ENCODE measurements at regions not wholly inside any gene's neighbourhood (a gene's known extent, or its start where the extent isn't known, plus 50 kb on each side); places are given as distances from the start of the nearest gene placed in this dataset.

GRCh38 chr19:28045621-28046020 lies 1167.3 kb downstream of the UQCRFS1 start:
- DNase-seq: no peak

GRCh38 chr19:28044477-28044876 lies 1168.5 kb downstream of the UQCRFS1 start:
- no peak for DNase-seq

GRCh38 chr19:28042516-28042915 lies 1170.4 kb downstream of the UQCRFS1 start:
- DNase-seq: no peak

GRCh38 chr19:28039677-28040381 lies 1173.1 kb downstream of the UQCRFS1 start:
- peak; percentile 59 for DNase-seq

- no peak for DNase-seq
These were observed 1175.8 kb downstream of the UQCRFS1 start for GRCh38 chr19:28037186-28037585.

- DNase-seq: no peak
These were observed 1176.5 kb downstream of the UQCRFS1 start for GRCh38 chr19:28036486-28036885.

GRCh38 chr19:28034936-28035335 lies 1178.0 kb downstream of the UQCRFS1 start:
- DNase-seq: no peak

- no peak for DNase-seq
These were observed 1184.0 kb downstream of the UQCRFS1 start for GRCh38 chr19:28028881-28029444.

- DNase-seq: no peak
These were observed 1185.8 kb downstream of the UQCRFS1 start for GRCh38 chr19:28027116-28027515.

GRCh38 chr19:28026636-28027035 lies 1186.3 kb downstream of the UQCRFS1 start:
- DNase-seq: no peak

- DNase-seq: no peak
These were observed 1188.0 kb downstream of the UQCRFS1 start for GRCh38 chr19:28024920-28025319.

GRCh38 chr19:28023064-28023463 lies 1189.9 kb downstream of the UQCRFS1 start:
- peak; percentile 10 for DNase-seq

GRCh38 chr19:28022506-28022905 lies 1190.4 kb downstream of the UQCRFS1 start:
- no peak for DNase-seq

GRCh38 chr19:28021259-28022185 lies 1191.4 kb downstream of the UQCRFS1 start:
- no peak for DNase-seq

GRCh38 chr19:28020619-28021258 lies 1192.2 kb downstream of the UQCRFS1 start:
- no peak for DNase-seq

GRCh38 chr19:28019901-28020300 lies 1193.0 kb downstream of the UQCRFS1 start:
- DNase-seq: no peak

- no peak for DNase-seq
These were observed 1193.6 kb downstream of the UQCRFS1 start for GRCh38 chr19:28019371-28019770.

- no peak for DNase-seq
These were observed 1194.5 kb downstream of the UQCRFS1 start for GRCh38 chr19:28018499-28018898.

- DNase-seq: no peak
These were observed 1198.1 kb downstream of the UQCRFS1 start for GRCh38 chr19:28014615-28015405.

GRCh38 chr19:28012361-28012760 lies 1200.6 kb downstream of the UQCRFS1 start:
- DNase-seq: no peak

- DNase-seq: no peak
These were observed 1202.3 kb downstream of the UQCRFS1 start for GRCh38 chr19:28010656-28011055.

GRCh38 chr19:28009696-28010095 lies 1203.3 kb downstream of the UQCRFS1 start:
- DNase-seq: no peak

Measured in tongue (tissue), 1 donor.